Transverse colon (tissue), 4 donors: ENCODE measurements at regions not wholly inside any gene's neighbourhood (a gene's known extent, or its start where the extent isn't known, plus 50 kb on each side); places are given as distances from the start of the nearest gene placed in this dataset.

ENCODE experiments used
- DNase-seq: peaks from one replicate; pipeline ENCODE4 v3.0.0-alpha.2; 2019
- H3K27ac ChIP-seq, 4 donors: fragments of 200-600 bp; sonication (generic); 2 replicates each; pipeline ENCODE4 v1.5.1; 2016 to 2018; ENCODE audit warnings: inconsistent platforms in 4 of 4
- H3K27me3 ChIP-seq: fragments of 200-600 bp; sonication (generic); 2 replicates; pipeline ENCODE4 v1.5.1; 2017; ENCODE audit warnings: inconsistent platforms
- H3K36me3 ChIP-seq, 4 donors: fragments of 200-600 bp; sonication (generic); 2 replicates each; pipeline ENCODE4 v1.5.1; 2017 to 2019; ENCODE audit warnings: inconsistent platforms in 4 of 4
- H3K4me1 ChIP-seq, 4 donors: fragments of 200-600 bp; sonication (generic); 2 replicates each; pipeline ENCODE4 v1.5.1; 2017 to 2020; ENCODE audit warnings: inconsistent platforms in 4 of 4
- H3K4me3 ChIP-seq, 4 donors: fragments of 200-600 bp; sonication (generic); 1 replicate in 1 of 4; 2 replicates in 3 of 4; pipeline versions ENCODE4 v1.5.1 to v1.6.1; 2017 to 2019; ENCODE audit warnings: inconsistent platforms in 4 of 4
- H3K9me3 ChIP-seq, 2 donors: fragments of 200-600 bp; sonication (generic); 2 replicates each; pipeline ENCODE4 v1.5.1; 2017 to 2019; ENCODE audit warnings: inconsistent platforms in 2 of 2
- CTCF ChIP-seq, 5 experiments: fragments of 200-600 bp in 3 of 5; fragments of 450-650 bp in 2 of 5; sonication (generic) in 3 of 5; IDR thresholded peaks; 1 replicate in 2 of 5; 2 replicates in 3 of 5; pipeline ENCODE4 v1.5.1; 2016 to 2017; ENCODE audit warnings: antibody characterized with exemption in 5 of 5, inconsistent platforms in 3 of 5, mild to moderate bottlenecking in 2 of 5, moderate library complexity in 1 of 5
- EP300 ChIP-seq: sonication (generic); formaldehyde crosslinking; IDR thresholded peaks from one replicate; pipeline ENCODE4 v1.6.1; 2017; ENCODE audit warnings: antibody characterized with exemption, low read depth
- POLR2A ChIP-seq: fragments of 450-650 bp; IDR thresholded peaks from one replicate; pipeline ENCODE4 v1.6.1; 2016; ENCODE audit warnings: antibody characterized with exemption, mild to moderate bottlenecking, moderate library complexity
- POLR2AphosphoS5 ChIP-seq, 3 donors: sonication (generic); formaldehyde crosslinking; IDR thresholded peaks; one replicate each; pipeline ENCODE4 v1.6.1; 2016; ENCODE audit warnings: antibody characterized with exemption in 3 of 3
- WGBS, 2 donors: methylation state at CpG; one replicate each; pipeline ENCODE4 v1.1.5; 2018; ENCODE audit warnings: low coverage in 1 of 2; 5-methylcytosine and 5-hydroxymethylcytosine counted together
- in situ Hi-C, 4 donors: fragments of 200-750 bp; cut with MboI; loops; one replicate each; pipeline versions ENCODE4 v1.15.0 to v1.15.1; 2017; ENCODE audit warnings: low sequenced_read_pairs in 3 of 4, low pct_ligation_motif_present in 1 of 4, low pct_unique_long_range_greater_than_20kb in 1 of 4
- intact Hi-C: fragments of 100-400 bp; cut with DNase I; formaldehyde crosslinking; loops from one replicate; pipeline ENCODE4 v1.15.1; 2023; ENCODE audit warnings: low total_unique reads

- Histone ChIP-seq H3K36me3 (no peaks in the 10 kb centered on the region), H3K27ac (no peak overlapping the region), H3K4me1 (peaks cover 0 to 14% (median 0%) of the 10 kb centered on the region in 4 donors), H3K4me3 (no peak overlapping the region), H3K9me3 (no peaks in the 10 kb centered on the region), H3K27me3 (no peaks in the 10 kb centered on the region)
- TF ChIP-seq EP300 (no peak), POLR2A (no peak), POLR2AphosphoS5 (IDR thresholded peaks at IDR 0.05) (no peak), CTCF (IDR thresholded peaks at IDR 0.05) (no peak)
- no peak for DNase-seq
- 85% methylated on average over 3 of the region's 3 CpGs; no CpG with 5 or more reads in 1 of the 2 donors for WGBS, 2 donors
- intact Hi-C loops (no loop called here), in situ Hi-C loops (no loop called here)
These were observed 181.6 kb downstream of the CDC5L start for GRCh38 chr6:44569131-44569530.

GRCh38 chr6:44569931-44570385 is 182.5 kb downstream of the CDC5L start:
- Histone ChIP-seq H3K27ac (peak overlapping the region in 2 of 4 donors; percentile 4 to 10), H3K9me3 (no peaks in the 10 kb centered on the region), H3K4me1 (peaks cover 0 to 14% (median 0%) of the 10 kb centered on the region in 4 donors), H3K27me3 (no peaks in the 10 kb centered on the region), H3K36me3 (no peaks in the 10 kb centered on the region), H3K4me3 (no peak overlapping the region)
- TF ChIP-seq POLR2A, result no peak
- TF ChIP-seq POLR2AphosphoS5 (IDR thresholded peaks at IDR 0.05), result no peak
- TF ChIP-seq CTCF (IDR thresholded peaks at IDR 0.05), result no peak
- no peak for TF ChIP-seq EP300
- WGBS, 2 donors, result 9% methylated on average over 7 of the region's 7 CpGs; no CpG with 5 or more reads in 1 of the 2 donors
- intact Hi-C loops (no loop called here), in situ Hi-C loops (no loop called here)
- peak; percentile 18 for DNase-seq

- in situ Hi-C loops, result no loop called here
- intact Hi-C loops, result no loop called here
- 100% methylated on average over 1 of the region's 1 CpG; no CpG with 5 or more reads in 1 of the 2 donors for WGBS, 2 donors
- no peaks in the 10 kb centered on the region for H3K9me3 ChIP-seq
- no peak overlapping the region for H3K27ac ChIP-seq
- H3K4me3 ChIP-seq, result no peak overlapping the region
- no peak for DNase-seq
- TF ChIP-seq POLR2AphosphoS5 (IDR thresholded peaks at IDR 0.05), result no peak
- no peak for TF ChIP-seq POLR2A
- peaks cover 0 to 14% (median 2%) of the 10 kb centered on the region in 4 donors for H3K4me1 ChIP-seq
- no peaks in the 10 kb centered on the region for H3K36me3 ChIP-seq
- no peaks in the 10 kb centered on the region for H3K27me3 ChIP-seq
These were observed 184.0 kb downstream of the CDC5L start for GRCh38 chr6:44571510-44571909.

GRCh38 chr6:44572346-44572745 is 184.8 kb downstream of the CDC5L start:
- in situ Hi-C loops, result no loop called here
- no peak for DNase-seq
- intact Hi-C loops, result no loop called here
- no peak overlapping the region for H3K27ac ChIP-seq
- no peaks in the 10 kb centered on the region for H3K9me3 ChIP-seq
- no peak overlapping the region for H3K4me3 ChIP-seq
- TF ChIP-seq CTCF (IDR thresholded peaks at IDR 0.05) (no peak), POLR2AphosphoS5 (IDR thresholded peaks at IDR 0.05) (no peak), POLR2A (no peak), EP300 (no peak)
- H3K36me3 ChIP-seq, result no peaks in the 10 kb centered on the region
- H3K27me3 ChIP-seq, result no peaks in the 10 kb centered on the region
- peaks cover 0 to 14% (median 2%) of the 10 kb centered on the region in 4 donors for H3K4me1 ChIP-seq

- Histone ChIP-seq H3K4me3 (no peak overlapping the region), H3K36me3 (no peaks in the 10 kb centered on the region)
- in situ Hi-C loops, result no loop called here
These were observed 188.1 kb downstream of the CDC5L start for GRCh38 chr6:44575644-44576043.

More at GRCh38 chr6:44575644-44576043, 188.1 kb downstream of the CDC5L start:
- intact Hi-C loops, result no loop called here
- no peaks in the 10 kb centered on the region for H3K9me3 ChIP-seq
- H3K27ac ChIP-seq, result no peak overlapping the region
- no peaks in the 10 kb centered on the region for H3K27me3 ChIP-seq
- DNase-seq, result no peak
- TF ChIP-seq CTCF (IDR thresholded peaks at IDR 0.05) (no peak), POLR2A (no peak), EP300 (no peak)
- H3K4me1 ChIP-seq, result peaks cover 0 to 4% (median under 1%) of the 10 kb centered on the region in 4 donors
